ENCODE measurements at regions not wholly inside any gene's neighbourhood (a gene's known extent, or its start where the extent isn't known, plus 50 kb on each side); places are given as distances from the start of the nearest gene placed in this dataset.

- H4K91ac ChIP-seq (ENCODE audit: insufficient read length, low read depth, low read length): no peak overlapping the region
- no peaks in the 10 kb centered on the region for H3K9me3 ChIP-seq (ENCODE audit: control insufficient read depth, low read depth, low read length)
- H3K27ac ChIP-seq (ENCODE audit: insufficient read length, low read depth, low read length): no peak overlapping the region
- Mint-ChIP-seq H3K27me3 (ENCODE audit: low read depth) (no peaks in the 10 kb centered on the region; the same call in 1 of the 2 replicates), H3K4me1 (no peaks in the 10 kb centered on the region), H3K36me3 (ENCODE audit: insufficient read depth in 1 of 3, low read depth in 3 of 3) (no peaks in the 10 kb centered on the region; a peak in 1 of 7 replicates), H3K27ac (no peak overlapping the region), H3K4me3 (no peak overlapping the region), H3K9me3 (no peaks in the 10 kb centered on the region)
- no peak overlapping the region for H3K56ac ChIP-seq (ENCODE audit: insufficient read length, low read depth, low read length)
- no peak overlapping the region for H3K14ac ChIP-seq (ENCODE audit: insufficient read depth, low read length)
- H3K79me2 ChIP-seq (ENCODE audit: insufficient read depth, low read length): no peaks in the 10 kb centered on the region
- TF ChIP-seq CTCF (conservative IDR thresholded peaks at IDR 0.05): no peak
- no peak overlapping the region for H3K9ac ChIP-seq (ENCODE audit: extremely low read depth, insufficient read length, low read length)
- no peaks in the 10 kb centered on the region for H3K27me3 ChIP-seq (ENCODE audit: insufficient read depth, low read length)
- no peak overlapping the region for H4K5ac ChIP-seq (ENCODE audit: insufficient read length, low read depth, low read length)
- no peaks in the 10 kb centered on the region for H3K79me1 ChIP-seq (ENCODE audit: insufficient read depth, low read depth, low read length, poor library complexity, severe bottlenecking)
- no peak overlapping the region for H2BK5ac ChIP-seq (ENCODE audit: insufficient read length, low read length)
- no peaks in the 10 kb centered on the region for H3K4me1 ChIP-seq (ENCODE audit: insufficient read depth, low read length)
- WGBS (ENCODE audit: extremely low coverage, insufficient read length, low lambda C conversion rate): no CpG with 5 or more reads among the region's 2 CpGs
- no peaks in the 10 kb centered on the region for H3K23me2 ChIP-seq (ENCODE audit: insufficient read length, low read depth, low read length, poor library complexity, severe bottlenecking)
- H2BK120ac ChIP-seq (ENCODE audit: low read depth, low read length, poor library complexity, severe bottlenecking): no peak overlapping the region
- H2BK12ac ChIP-seq (ENCODE audit: insufficient read length, low read depth, low read length): no peak overlapping the region
- no peak overlapping the region for H4K8ac ChIP-seq (replicated peaks; ENCODE audit: insufficient read length, low read depth, low read length)
- H3T11ph ChIP-seq (ENCODE audit: low read length): no peak overlapping the region
- DNase-seq: no peak
- H3K4ac ChIP-seq (ENCODE audit: low read depth, low read length): no peak overlapping the region
- no peaks in the 10 kb centered on the region for H4K20me1 ChIP-seq (ENCODE audit: control insufficient read depth, insufficient read depth, insufficient read length)
- no peak overlapping the region for H2AFZ ChIP-seq (ENCODE audit: low read length)
- H2BK15ac ChIP-seq (ENCODE audit: low read depth, low read length): no peak overlapping the region
- H3K18ac ChIP-seq (ENCODE audit: insufficient read length, low read depth, low read length): no peak overlapping the region
- H3K4me2 ChIP-seq (ENCODE audit: insufficient read depth, insufficient read length, low read length): no peak overlapping the region
- H3K23ac ChIP-seq (ENCODE audit: insufficient read length, low read depth, low read length): no peak overlapping the region
- no peak overlapping the region for H2AK5ac ChIP-seq (ENCODE audit: insufficient read length, low read length)
- no peak overlapping the region for H2BK20ac ChIP-seq (ENCODE audit: low read depth, low read length, poor library complexity, severe bottlenecking)
Observed at GRCh38 chr1:102047724-102048123, 51.0 kb upstream of the OLFM3 start.
